ENCODE measurements at regions not wholly inside any gene's neighbourhood (a gene's known extent, or its start where the extent isn't known, plus 50 kb on each side); places are given as distances from the start of the nearest gene placed in this dataset.
"Not testable (repeated sequence)": the region's sequence is repeated elsewhere in the genome, so short reads cannot be mapped to it uniquely, and the experiment has no call there.

- CTCF ChIA-PET (ENCODE audit: low intra/inter-chr PET ratio, low total read pairs) = not testable (repeated sequence)
- TF ChIP-seq MAFK (conservative IDR thresholded peaks at IDR 0.05 in 1 of 2, IDR thresholded peaks at IDR 0.05 in 1 of 2; ENCODE audit: low read length in 2 of 2) (peak; percentile 44 to 71), MAFF (IDR thresholded peaks at IDR 0.05; ENCODE audit: low read depth, low read length) (peak; percentile 42)
These were observed 74.4 kb upstream of the KIF2B start for GRCh38 chr17:53748159-53748820.

DNA sequence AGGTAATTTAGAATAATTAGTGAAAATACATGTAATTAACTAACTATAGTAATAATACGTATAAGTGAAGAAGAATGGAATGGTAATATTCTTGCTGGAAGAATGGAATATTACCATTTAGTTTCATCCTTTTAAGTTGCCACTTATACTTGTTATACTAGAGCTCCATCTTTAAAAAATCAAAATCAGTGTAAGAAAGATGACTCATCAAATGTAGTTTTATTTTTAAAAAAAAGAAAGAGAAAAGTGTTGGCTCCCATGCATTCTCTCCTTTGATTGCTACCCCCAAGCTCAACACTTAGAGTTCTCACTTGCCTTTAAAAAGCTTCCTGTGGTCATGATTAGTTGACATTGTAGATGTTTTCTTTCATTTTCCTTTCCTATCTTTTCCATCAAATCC is 82.4 kb upstream of the KIF2B start:
- POLR2A ChIA-PET = no interaction called here
- H4K20me1 ChIP-seq (ENCODE audit: insufficient read depth, low read length) = no peaks in the 10 kb centered on the region

More at GRCh38 chr17:53748159-53748820, 74.4 kb upstream of the KIF2B start:
- H3K36me3 ChIP-seq (replicated peaks in 1 of 2; ENCODE audit: control insufficient read depth in 1 of 2, insufficient read depth in 2 of 2, low read length in 2 of 2); DNase-seq (ENCODE audit: low spot score); H2AFZ ChIP-seq (ENCODE audit: low read length); BruUV-seq (replicated peaks); in situ Hi-C loops (cut with HindIII; ENCODE audit: extremely low pct_ligation_motif_present, low pct_unique_long_range_greater_than_20kb); H3K4me1 ChIP-seq (ENCODE audit: insufficient read depth, low read length); POLR2A ChIA-PET; H3K9ac ChIP-seq (ENCODE audit: insufficient read depth, low read depth, low read length); H4K20me1 ChIP-seq (ENCODE audit: insufficient read depth, low read length); intact Hi-C loops (cut with micrococcal nuclease; ENCODE audit: unreplicated experiment); H3K27ac ChIP-seq (ENCODE audit: extremely low read length, insufficient read depth, low read length); H3K79me2 ChIP-seq (ENCODE audit: insufficient read depth, low read length); H3K4me2 ChIP-seq (ENCODE audit: low read depth, low read length); ATAC-seq; H3K4me3 ChIP-seq (replicated peaks in 1 of 3; ENCODE audit: insufficient read depth in 1 of 3, low read depth in 2 of 3, low read length in 3 of 3); H3K27me3 ChIP-seq (ENCODE audit: control insufficient read depth in 1 of 2, insufficient read depth in 2 of 2, low read length in 2 of 2); FAIRE-seq: not testable (repeated sequence)
- H3K9me3 ChIP-seq (ENCODE audit: low read length) = peaks cover 34% of the 10 kb centered on the region
- 29% methylated on average over 11 of the region's 11 CpGs for WGBS (ENCODE audit: low lambda C conversion rate)

More for the DNA sequence above, 82.4 kb upstream of the KIF2B start:
- CTCF ChIA-PET (ENCODE audit: low intra/inter-chr PET ratio, low total read pairs) = no interaction called here
- Histone ChIP-seq H3K9me3 (ENCODE audit: low read length) (peaks cover 32% of the 10 kb centered on the region), H3K4me2 (ENCODE audit: low read depth, low read length) (no peak overlapping the region), H3K9ac (ENCODE audit: insufficient read depth, low read depth, low read length) (no peak overlapping the region), H3K27me3 (ENCODE audit: control insufficient read depth in 1 of 2, insufficient read depth in 2 of 2, low read length in 2 of 2) (no peaks in the 10 kb centered on the region; a peak in 1 of 5 replicates), H3K36me3 (replicated peaks in 1 of 2; ENCODE audit: control insufficient read depth in 1 of 2, insufficient read depth in 2 of 2, low read length in 2 of 2) (no peaks in the 10 kb centered on the region), H2AFZ (ENCODE audit: low read length) (no peak overlapping the region), H3K27ac (ENCODE audit: extremely low read length, insufficient read depth, low read length) (no peak overlapping the region), H3K4me3 (replicated peaks in 1 of 3; ENCODE audit: insufficient read depth in 1 of 3, low read depth in 2 of 3, low read length in 3 of 3) (no peak overlapping the region), H3K79me2 (ENCODE audit: insufficient read depth, low read length) (no peaks in the 10 kb centered on the region), H3K4me1 (ENCODE audit: insufficient read depth, low read length) (0 out of 2 replicates have a peak, but pooled peaks cover 5% of the 10 kb centered on the region)
- no peak for ATAC-seq
- peak in 1 of 2 experiments; percentile 51; a peak in 2 of 4 replicates for TF ChIP-seq MAFK (conservative IDR thresholded peaks at IDR 0.05 in 1 of 2, IDR thresholded peaks at IDR 0.05 in 1 of 2; ENCODE audit: low read length in 2 of 2)
- TF ChIP-seq ZFP37 (CRISPR knock-in tag; IDR thresholded peaks at IDR 0.05; ENCODE audit: borderline replicate concordance) = no peak
- TF ChIP-seq NFE2L2 (IDR thresholded peaks at IDR 0.05; ENCODE audit: low read length) = 0 out of 2 replicates have a peak, but pooled peaks have one; percentile 23
- no peak for TF ChIP-seq BORCS8-MEF2B (CRISPR knock-in tag; IDR thresholded peaks at IDR 0.05)
- intact Hi-C loops (cut with micrococcal nuclease; ENCODE audit: unreplicated experiment) (no loop called here), in situ Hi-C loops (cut with HindIII; ENCODE audit: extremely low pct_ligation_motif_present, low pct_unique_long_range_greater_than_20kb) (no loop called here)
- no peak for DNase-seq (ENCODE audit: low spot score)
- FAIRE-seq = no peak
- 69% methylated on average over 1 of the region's 1 CpG for WGBS (ENCODE audit: low lambda C conversion rate)
- no TSS peak for BruUV-seq (replicated peaks)

All from HepG2 (cell line).